H1 (cell line): ENCODE measurements at regions not wholly inside any gene's neighbourhood (a gene's known extent, or its start where the extent isn't known, plus 50 kb on each side); places are given as distances from the start of the nearest gene placed in this dataset.

Experiments used
- CEBPB ChIP-seq: IDR thresholded peaks from 2 replicates; pipeline ENCODE4 v1.6.1; 2012; ENCODE audit warnings: low read depth, low read length
- CREB1 ChIP-seq: IDR thresholded peaks from 2 replicates; pipeline ENCODE4 v1.6.1; 2012; ENCODE audit warnings: inconsistent platforms
- FOSL1 ChIP-seq: IDR thresholded peaks from 2 replicates; pipeline ENCODE4 v1.6.1; 2011; ENCODE audit warnings: mild to moderate bottlenecking, low read depth, low read length, moderate library complexity; ENCODE audit not compliant: insufficient read depth
- JUN ChIP-seq: IDR thresholded peaks from 2 replicates; pipeline ENCODE4 v1.6.1; 2011; ENCODE audit warnings: low read depth, mild to moderate bottlenecking, improper control_type of control experiment, low read length

GRCh38 chr1:157199421-157199755 lies 61.2 kb upstream of the ETV3 start (continued):
- TF ChIP-seq CEBPB (no peak), FOSL1 (no peak), JUN (no peak), CREB1 (no peak)
